Uterus (tissue), 3 donors: ENCODE measurements at regions not wholly inside any gene's neighbourhood (a gene's known extent, or its start where the extent isn't known, plus 50 kb on each side); places are given as distances from the start of the nearest gene placed in this dataset.

Experiments used
- DNase-seq, 2 donors: peaks; one replicate each; pipeline ENCODE4 v3.0.0-alpha.2; 2019 to 2020
- H3K27ac ChIP-seq, 2 donors: fragments of 200-600 bp; sonication (generic); 1 replicate in 1 of 2; 2 replicates in 1 of 2; pipeline ENCODE4 v1.5.1; 2016 to 2018
- H3K27me3 ChIP-seq, 2 donors: fragments of 200-600 bp; sonication (generic); one replicate each; pipeline ENCODE4 v1.5.1; 2018 to 2019; ENCODE audit warnings: control low read depth in 1 of 2
- H3K36me3 ChIP-seq, 2 donors: fragments of 200-600 bp; sonication (generic); one replicate each; pipeline ENCODE4 v1.5.1; 2019; ENCODE audit warnings: control low read depth in 1 of 2
- H3K4me1 ChIP-seq, 2 donors: fragments of 200-600 bp; sonication (generic); one replicate each; pipeline ENCODE4 v1.5.1; 2018 to 2019; ENCODE audit warnings: control low read depth in 1 of 2
- H3K4me3 ChIP-seq, 2 donors: fragments of 200-600 bp; sonication (generic); 1 replicate in 1 of 2; 2 replicates in 1 of 2; pipeline ENCODE4 v1.5.1; 2018 to 2019; ENCODE audit warnings: mild to moderate bottlenecking in 1 of 2
- H3K9me3 ChIP-seq, 2 donors: fragments of 200-600 bp; sonication (generic); one replicate each; pipeline ENCODE4 v1.5.1; 2019; ENCODE audit warnings: control low read depth in 1 of 2
- POLR2A ChIP-seq, 2 donors: fragments of 450-650 bp; IDR thresholded peaks; one replicate each; pipeline ENCODE4 v1.6.1; 2016; ENCODE audit warnings: antibody characterized with exemption in 2 of 2, mild to moderate bottlenecking in 1 of 2, moderate library complexity in 1 of 2
- intact Hi-C: fragments of 100-400 bp; cut with DNase I; formaldehyde crosslinking; loops from one replicate; pipeline ENCODE4 v1.15.1; 2023; ENCODE audit warnings: low total_unique reads
- TF ChIP-seq, protein P1 (sequence below), 4 experiments: fragments of 200-600 bp in 2 of 4; fragments of 450-650 bp in 2 of 4; sonication (generic) in 2 of 4; IDR thresholded peaks; one replicate each; pipeline ENCODE4 v1.5.1; 2016 to 2019; ENCODE audit warnings: antibody characterized with exemption in 4 of 4, mild to moderate bottlenecking in 2 of 4, moderate library complexity in 1 of 4
- donor health status: DM: yes; HTN: yes; CAD: no.

DNA sequence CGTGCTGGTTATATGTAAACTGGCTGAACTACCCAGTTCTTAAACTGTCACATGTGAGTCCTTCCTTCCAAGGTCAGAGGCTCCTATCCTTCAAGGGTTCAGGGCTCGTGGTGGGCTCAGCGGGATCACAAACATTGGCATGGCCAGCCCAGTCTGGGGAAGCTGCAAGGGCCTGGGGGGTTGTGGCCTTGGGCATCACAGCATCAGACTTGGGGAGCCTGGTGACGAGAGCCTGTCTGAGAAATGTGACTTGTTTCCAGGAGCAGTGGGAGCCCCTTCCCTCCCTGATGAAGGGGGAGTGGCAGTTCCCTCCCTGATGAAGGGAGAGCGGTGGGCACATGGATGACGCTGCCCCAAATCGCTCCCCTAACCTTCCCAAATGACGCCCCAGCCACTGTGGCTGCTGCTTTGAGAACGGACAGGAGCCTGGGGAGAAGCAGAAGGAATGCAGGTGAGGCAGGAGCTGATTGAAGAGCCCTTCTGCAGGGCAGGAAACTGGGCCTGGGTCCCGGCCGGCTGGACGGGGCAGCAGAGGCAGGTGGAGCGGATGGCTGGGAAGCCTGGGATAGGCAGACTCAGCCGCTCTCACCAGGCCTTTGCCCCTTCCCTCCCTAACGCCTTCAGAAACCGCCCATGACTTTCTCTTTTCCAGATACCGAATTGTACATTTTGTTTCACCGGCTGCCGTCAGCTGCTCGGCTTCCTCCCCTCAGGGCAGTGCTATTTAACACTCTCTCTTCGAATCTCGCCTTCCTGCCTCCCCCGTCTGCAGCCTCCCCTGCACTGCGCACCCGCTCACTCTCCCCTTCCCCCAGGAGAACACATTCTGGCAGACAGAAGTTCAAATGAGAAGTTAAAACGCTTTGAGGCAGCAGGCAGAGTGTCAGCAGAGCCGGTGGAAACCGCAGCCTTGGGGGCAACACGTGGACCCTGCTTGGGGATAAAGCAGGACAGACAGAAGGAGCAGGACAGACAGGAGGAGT lies 1486.7 kb downstream of the BRD1 start:
- no peaks in the 10 kb centered on the region for H3K4me1 ChIP-seq
- no peak overlapping the region for H3K27ac ChIP-seq
- no peak overlapping the region for H3K4me3 ChIP-seq
- no peaks in the 10 kb centered on the region for H3K36me3 ChIP-seq
- TF ChIP-seq, protein P1, sequence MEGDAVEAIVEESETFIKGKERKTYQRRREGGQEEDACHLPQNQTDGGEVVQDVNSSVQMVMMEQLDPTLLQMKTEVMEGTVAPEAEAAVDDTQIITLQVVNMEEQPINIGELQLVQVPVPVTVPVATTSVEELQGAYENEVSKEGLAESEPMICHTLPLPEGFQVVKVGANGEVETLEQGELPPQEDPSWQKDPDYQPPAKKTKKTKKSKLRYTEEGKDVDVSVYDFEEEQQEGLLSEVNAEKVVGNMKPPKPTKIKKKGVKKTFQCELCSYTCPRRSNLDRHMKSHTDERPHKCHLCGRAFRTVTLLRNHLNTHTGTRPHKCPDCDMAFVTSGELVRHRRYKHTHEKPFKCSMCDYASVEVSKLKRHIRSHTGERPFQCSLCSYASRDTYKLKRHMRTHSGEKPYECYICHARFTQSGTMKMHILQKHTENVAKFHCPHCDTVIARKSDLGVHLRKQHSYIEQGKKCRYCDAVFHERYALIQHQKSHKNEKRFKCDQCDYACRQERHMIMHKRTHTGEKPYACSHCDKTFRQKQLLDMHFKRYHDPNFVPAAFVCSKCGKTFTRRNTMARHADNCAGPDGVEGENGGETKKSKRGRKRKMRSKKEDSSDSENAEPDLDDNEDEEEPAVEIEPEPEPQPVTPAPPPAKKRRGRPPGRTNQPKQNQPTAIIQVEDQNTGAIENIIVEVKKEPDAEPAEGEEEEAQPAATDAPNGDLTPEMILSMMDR (IDR thresholded peaks at IDR 0.05): no peak
- TF ChIP-seq POLR2A (IDR thresholded peaks at IDR 0.05): no peak
- no peak for DNase-seq
- H3K9me3 ChIP-seq: no peaks in the 10 kb centered on the region
- no peaks in the 10 kb centered on the region for H3K27me3 ChIP-seq
- intact Hi-C loops: no loop called here

GRCh38 chr22:48340191-48340590 lies 1487.5 kb downstream of the BRD1 start:
- Histone ChIP-seq H3K9me3 (no peaks in the 10 kb centered on the region), H3K27me3 (no peaks in the 10 kb centered on the region), H3K36me3 (no peaks in the 10 kb centered on the region), H3K4me1 (no peaks in the 10 kb centered on the region), H3K27ac (no peak overlapping the region), H3K4me3 (no peak overlapping the region)
- DNase-seq: no peak
- intact Hi-C loops: no loop called here
- TF ChIP-seq POLR2A (IDR thresholded peaks at IDR 0.05): no peak
- TF ChIP-seq, protein P1 (IDR thresholded peaks at IDR 0.05): no peak

GRCh38 chr22:48338793-48339705 lies 1488.6 kb downstream of the BRD1 start:
- Histone ChIP-seq H3K36me3 (no peaks in the 10 kb centered on the region), H3K4me3 (no peak overlapping the region), H3K4me1 (no peaks in the 10 kb centered on the region), H3K9me3 (no peaks in the 10 kb centered on the region), H3K27ac (no peak overlapping the region), H3K27me3 (no peaks in the 10 kb centered on the region)
- intact Hi-C loops: no loop called here
- DNase-seq: no peak
- TF ChIP-seq, protein P1 (IDR thresholded peaks at IDR 0.05): no peak
- TF ChIP-seq POLR2A (IDR thresholded peaks at IDR 0.05): no peak

- H3K4me1 ChIP-seq: no peaks in the 10 kb centered on the region
- no peaks in the 10 kb centered on the region for H3K27me3 ChIP-seq
- H3K36me3 ChIP-seq: no peaks in the 10 kb centered on the region
- intact Hi-C loops: no loop called here
- no peak for DNase-seq
- H3K27ac ChIP-seq: no peak overlapping the region
- TF ChIP-seq, protein P1 (IDR thresholded peaks at IDR 0.05): no peak
- TF ChIP-seq POLR2A (IDR thresholded peaks at IDR 0.05): no peak
- no peaks in the 10 kb centered on the region for H3K9me3 ChIP-seq
- no peak overlapping the region for H3K4me3 ChIP-seq
Observed at GRCh38 chr22:48337957-48338792, 1489.5 kb downstream of the BRD1 start.
